H9 (cell line): ENCODE measurements at regions not wholly inside any gene's neighbourhood (a gene's known extent, or its start where the extent isn't known, plus 50 kb on each side); places are given as distances from the start of the nearest gene placed in this dataset.

Experiments
- DNase-seq: peaks from one replicate; pipeline ENCODE4 v3.0.0-alpha.2; 2017
- H2AFZ ChIP-seq: one replicate; pipeline ENCODE4 v1.6.1; 2013; ENCODE audit warnings: mild to moderate bottlenecking, low read length, control low read depth, moderate library complexity
- H2AK5ac ChIP-seq: 2 replicates; pipeline ENCODE4 v1.6.1; 2013; ENCODE audit warnings: low read length, control low read depth, mixed read lengths; ENCODE audit not compliant: insufficient read length
- H2BK120ac ChIP-seq: one replicate; pipeline ENCODE4 v1.6.1; 2013; ENCODE audit warnings: low read depth, mild to moderate bottlenecking, low read length, control low read depth, inconsistent platforms; ENCODE audit not compliant: poor library complexity, severe bottlenecking
- H2BK12ac ChIP-seq: 2 replicates; pipeline ENCODE4 v1.6.1; 2013; ENCODE audit warnings: low read length, control low read depth, mixed read lengths, low read depth; ENCODE audit not compliant: insufficient read length
- H2BK15ac ChIP-seq: 2 replicates; pipeline ENCODE4 v1.6.1; 2013; ENCODE audit warnings: low read depth, low read length, control low read depth
- H2BK20ac ChIP-seq: one replicate; pipeline ENCODE4 v1.6.1; 2013; ENCODE audit warnings: low read depth, mild to moderate bottlenecking, low read length, control low read depth, inconsistent platforms; ENCODE audit not compliant: poor library complexity, severe bottlenecking
- H2BK5ac ChIP-seq: 2 replicates; pipeline ENCODE4 v1.6.1; 2013; ENCODE audit warnings: low read length, control low read depth, mixed read lengths; ENCODE audit not compliant: insufficient read length
- H3K14ac ChIP-seq: 2 replicates; pipeline ENCODE4 v1.6.1; 2013; ENCODE audit warnings: low read length, control low read depth; ENCODE audit not compliant: insufficient read depth
- H3K18ac ChIP-seq: 2 replicates; pipeline ENCODE4 v1.6.1; 2013; ENCODE audit warnings: low read depth, mild to moderate bottlenecking, mixed read lengths, low read length, control low read depth; ENCODE audit not compliant: insufficient read length
- H3K23ac ChIP-seq: 2 replicates; pipeline ENCODE4 v1.6.1; 2013; ENCODE audit warnings: low read length, control low read depth, mixed read lengths, low read depth; ENCODE audit not compliant: insufficient read length
- H3K23me2 ChIP-seq: 2 replicates; pipeline ENCODE4 v1.6.1; 2013; ENCODE audit warnings: low read depth, mild to moderate bottlenecking, mixed read lengths, low read length, control low read depth; ENCODE audit not compliant: insufficient read length, poor library complexity, severe bottlenecking
- H3K27ac ChIP-seq: 2 replicates; pipeline ENCODE4 v1.5.1; 2013; ENCODE audit warnings: low read length, control low read depth, mixed read lengths, low read depth; ENCODE audit not compliant: insufficient read length
- H3K27me3 ChIP-seq: 2 replicates; pipeline ENCODE4 v1.6.1; 2013; ENCODE audit warnings: low read length, control low read depth, inconsistent platforms; ENCODE audit not compliant: insufficient read depth
- H3K4ac ChIP-seq: 2 replicates; pipeline ENCODE4 v1.6.1; 2013; ENCODE audit warnings: low read depth, mild to moderate bottlenecking, control low read depth, inconsistent platforms, low read length, moderate library complexity
- H3K4me1 ChIP-seq: 2 replicates; pipeline ENCODE4 v1.6.1; 2013; ENCODE audit warnings: low read length, control low read depth, inconsistent platforms; ENCODE audit not compliant: insufficient read depth
- H3K4me2 ChIP-seq: 2 replicates; pipeline ENCODE4 v1.6.1; 2013; ENCODE audit warnings: low read length, control low read depth, mixed read lengths; ENCODE audit not compliant: insufficient read length, insufficient read depth
- H3K56ac ChIP-seq: 2 replicates; pipeline ENCODE4 v1.6.1; 2013; ENCODE audit warnings: low read depth, mild to moderate bottlenecking, mixed read lengths, low read length, control low read depth; ENCODE audit not compliant: insufficient read length
- H3K79me1 ChIP-seq: 2 replicates; pipeline ENCODE4 v1.6.1; 2013; ENCODE audit warnings: low read depth, mild to moderate bottlenecking, moderate library complexity, low read length, control low read depth, inconsistent platforms; ENCODE audit not compliant: insufficient read depth, poor library complexity, severe bottlenecking
- H3K79me2 ChIP-seq: 2 replicates; pipeline ENCODE4 v1.6.1; 2013; ENCODE audit warnings: low read length, control low read depth, inconsistent platforms; ENCODE audit not compliant: insufficient read depth
- H3K9ac ChIP-seq: 2 replicates; pipeline ENCODE4 v1.6.1; 2013; ENCODE audit warnings: low read length, control low read depth, mixed read lengths; ENCODE audit not compliant: insufficient read length; ENCODE audit errors: extremely low read depth
- H3K9me3 ChIP-seq: one replicate; pipeline ENCODE4 v1.6.1; 2013; ENCODE audit warnings: low read depth, low read length, inconsistent platforms; ENCODE audit not compliant: control insufficient read depth
- H3T11ph ChIP-seq: one replicate; pipeline ENCODE4 v1.6.1; 2013; ENCODE audit warnings: mild to moderate bottlenecking, low read length, control low read depth, inconsistent platforms
- H4K20me1 ChIP-seq: one replicate; pipeline ENCODE4 v1.6.1; 2013; ENCODE audit not compliant: control insufficient read depth, insufficient read length, insufficient read depth
- H4K5ac ChIP-seq: 2 replicates; pipeline ENCODE4 v1.6.1; 2013; ENCODE audit warnings: low read depth, mild to moderate bottlenecking, mixed read lengths, low read length, control low read depth; ENCODE audit not compliant: insufficient read length
- H4K8ac ChIP-seq: replicated peaks from 2 replicates; pipeline ENCODE4 v1.6.1; 2013; ENCODE audit warnings: low read length, control low read depth, mixed read lengths, low read depth; ENCODE audit not compliant: insufficient read length
- H4K91ac ChIP-seq: 2 replicates; pipeline ENCODE4 v1.6.1; 2013; ENCODE audit warnings: low read depth, mild to moderate bottlenecking, moderate library complexity, mixed read lengths, low read length, control low read depth; ENCODE audit not compliant: insufficient read length
- H3K27ac Mint-ChIP-seq, 3 experiments: 2 replicates in 2 of 3; 3 replicates in 1 of 3; pipeline ENCODE4 v1.8.0; 2020 to 2021; ENCODE audit warnings: mixed read lengths in 3 of 3, mild to moderate bottlenecking in 1 of 3, moderate library complexity in 1 of 3
- H3K27me3 Mint-ChIP-seq: 2 replicates; pipeline ENCODE4 v1.8.0; 2021; ENCODE audit warnings: low read depth, mild to moderate bottlenecking, moderate library complexity, mixed read lengths
- H3K36me3 Mint-ChIP-seq, 3 experiments: 2 replicates in 2 of 3; 3 replicates in 1 of 3; pipeline ENCODE4 v1.8.0; 2020 to 2021; ENCODE audit warnings: low read depth in 3 of 3, mixed read lengths in 3 of 3; ENCODE audit not compliant: insufficient read depth in 1 of 3
- H3K4me1 Mint-ChIP-seq, 2 experiments: 2 replicates each; pipeline ENCODE4 v1.8.0; 2020; ENCODE audit warnings: mixed read lengths in 2 of 2
- H3K4me3 Mint-ChIP-seq, 2 experiments: 2 replicates in 1 of 2; 3 replicates in 1 of 2; pipeline ENCODE4 v1.8.0; 2020 to 2021; ENCODE audit warnings: mild to moderate bottlenecking in 2 of 2, mixed read lengths in 2 of 2, moderate library complexity in 1 of 2
- H3K9me3 Mint-ChIP-seq, 2 experiments: 2 replicates in 1 of 2; 3 replicates in 1 of 2; pipeline ENCODE4 v1.8.0; 2020; ENCODE audit warnings: mild to moderate bottlenecking in 2 of 2, mixed read lengths in 2 of 2, moderate library complexity in 1 of 2
- CTCF ChIP-seq: fragments of 200-600 bp; sonication (generic); conservative IDR thresholded peaks from 3 replicates; pipeline ENCODE4 v1.8.0; 2021; ENCODE audit warnings: antibody characterized with exemption, mild to moderate bottlenecking
- WGBS: extraction: QIAGEN DNeasy Blood & Tissue Kit; methylation state at CpG from one replicate; pipeline ENCODE4 v1.1.7; 2013; ENCODE audit warnings: missing lambda C conversion rate, low lambda C conversion rate, mixed read lengths; ENCODE audit not compliant: insufficient read length; ENCODE audit errors: extremely low coverage; 5-methylcytosine and 5-hydroxymethylcytosine counted together

DNA sequence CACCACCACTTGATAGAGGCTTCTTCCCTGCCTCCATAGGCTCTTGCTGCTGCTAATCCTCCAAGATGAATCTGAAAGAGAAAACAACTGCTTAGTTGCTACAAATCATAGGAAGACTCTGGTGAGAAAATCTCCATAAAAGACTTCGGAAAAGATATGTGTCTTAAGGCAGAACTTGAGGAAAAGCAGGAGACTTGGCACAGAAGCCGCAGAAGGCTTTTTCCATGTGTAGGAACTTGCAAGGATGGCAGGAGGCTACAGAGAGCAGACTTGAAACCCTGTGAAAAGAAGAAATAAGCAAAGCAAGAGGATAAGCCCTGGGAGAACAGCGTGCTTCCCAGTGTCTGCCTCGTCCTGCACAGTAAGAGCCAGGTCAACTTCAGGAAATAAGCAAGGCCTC, 128.2 kb upstream of the NDUFV2 start:
- H2AK5ac ChIP-seq, result no peak overlapping the region
- Mint-ChIP-seq H3K4me3 (no peak overlapping the region), H3K27me3 (no peaks in the 10 kb centered on the region; the same call in 1 of the 2 replicates), H3K27ac (no peak overlapping the region), H3K36me3 (peaks cover 0 to 17% (median 4%) of the 10 kb centered on the region in 3 experiments; a peak in 3 of 7 replicates), H3K9me3 (peaks cover 10% of the 10 kb centered on the region in 2 experiments; a peak in 4 of 5 replicates), H3K4me1 (peaks cover 33 to 38% of the 10 kb centered on the region in 2 experiments)
- no peak overlapping the region for H2AFZ ChIP-seq
- no peak overlapping the region for H3K4me2 ChIP-seq
- H3K27ac ChIP-seq, result no peak overlapping the region
- H2BK15ac ChIP-seq, result no peak overlapping the region
- no peak overlapping the region for H3K18ac ChIP-seq
- H3K4ac ChIP-seq, result no peak overlapping the region
- H4K20me1 ChIP-seq, result no peaks in the 10 kb centered on the region
- no peak overlapping the region for H3T11ph ChIP-seq
- no peaks in the 10 kb centered on the region for H3K9me3 ChIP-seq
- H3K27me3 ChIP-seq, result no peaks in the 10 kb centered on the region
- H2BK12ac ChIP-seq, result no peak overlapping the region
- no peak overlapping the region for H4K91ac ChIP-seq
- no peak overlapping the region for H4K8ac ChIP-seq
- H3K14ac ChIP-seq, result no peak overlapping the region
- no peak overlapping the region for H2BK120ac ChIP-seq
- H2BK5ac ChIP-seq, result no peak overlapping the region
- peaks cover 3% of the 10 kb centered on the region; the same call in 1 of the 2 replicates for H3K4me1 ChIP-seq
- H3K79me2 ChIP-seq, result no peaks in the 10 kb centered on the region
- no peak overlapping the region for H3K56ac ChIP-seq
- no peaks in the 10 kb centered on the region for H3K79me1 ChIP-seq
- WGBS, result no CpG with 5 or more reads among the region's 4 CpGs
- no peaks in the 10 kb centered on the region for H3K23me2 ChIP-seq
- H3K9ac ChIP-seq, result no peak overlapping the region
- TF ChIP-seq CTCF, result no peak
- no peak overlapping the region for H4K5ac ChIP-seq
- no peak for DNase-seq
- no peak overlapping the region for H2BK20ac ChIP-seq
- H3K23ac ChIP-seq, result no peak overlapping the region
